KOPT-K1 (cell line): ENCODE measurements at regions not wholly inside any gene's neighbourhood (a gene's known extent, or its start where the extent isn't known, plus 50 kb on each side); places are given as distances from the start of the nearest gene placed in this dataset.

ENCODE experiments used
- H3K27ac ChIP-seq: fragments of 200-600 bp; sonication (generic); 2 replicates; pipeline ENCODE4 v1.5.1; 2016; ENCODE audit warnings: antibody characterized with exemption, mild to moderate bottlenecking, low read depth, low read length; ENCODE audit not compliant: poor library complexity, severe bottlenecking
- H3K36me3 ChIP-seq: fragments of 200-600 bp; sonication (generic); 2 replicates; pipeline ENCODE4 v1.5.1; 2017; ENCODE audit warnings: antibody characterized with exemption, mild to moderate bottlenecking, low read length, moderate library complexity; ENCODE audit not compliant: insufficient read depth
- H3K9me3 ChIP-seq: fragments of 200-600 bp; sonication (generic); 2 replicates; pipeline ENCODE4 v1.5.1; 2017; ENCODE audit warnings: antibody characterized with exemption, low read length, mild to moderate bottlenecking; ENCODE audit not compliant: insufficient read depth, poor library complexity, severe bottlenecking

DNA sequence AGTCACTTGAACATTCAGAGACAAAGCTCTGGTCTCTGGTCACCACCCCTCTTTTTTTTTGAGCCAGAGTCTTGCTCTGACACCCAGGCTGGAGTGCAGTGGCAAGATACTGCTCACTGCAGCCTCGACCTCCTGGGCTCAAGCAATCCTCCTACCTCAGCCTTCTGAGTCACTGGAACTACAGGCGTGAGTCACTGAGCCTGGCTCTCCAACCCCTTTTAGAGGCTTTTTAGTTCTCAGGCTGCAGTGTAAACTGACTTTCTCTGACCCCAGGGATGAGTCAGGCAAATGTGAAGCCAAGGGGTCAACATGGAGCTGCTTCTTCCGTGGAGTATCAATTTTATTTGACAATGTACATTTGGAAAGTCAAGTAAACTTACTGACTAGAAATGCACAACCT, 229.2 kb downstream of the PTTG2 start:
- Histone ChIP-seq H3K27ac (no peak overlapping the region), H3K9me3 (no peaks in the 10 kb centered on the region), H3K36me3 (no peaks in the 10 kb centered on the region)

DNA sequence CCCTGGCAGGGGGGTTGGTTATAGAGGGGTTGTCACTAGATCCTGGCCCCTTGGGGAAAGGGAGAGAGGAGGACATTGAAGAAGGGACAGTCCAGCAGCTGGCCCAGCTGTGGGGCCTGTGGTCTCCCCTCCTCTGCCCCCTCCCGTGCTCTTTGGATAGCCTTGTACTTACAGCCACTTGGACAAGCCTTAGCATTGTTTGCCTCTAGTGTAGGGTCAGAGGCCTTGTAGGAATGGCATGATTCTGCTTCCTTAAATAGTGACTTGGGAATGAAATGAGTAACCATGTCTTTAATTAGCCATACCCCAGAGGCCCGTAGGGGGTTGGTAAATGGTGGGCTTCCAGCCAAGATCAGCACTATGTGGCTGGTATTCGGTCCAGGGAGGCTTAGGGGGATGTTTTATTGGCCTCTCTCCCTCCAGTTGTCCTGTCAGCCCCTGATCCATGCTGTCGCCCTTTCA, 230.6 kb downstream of the PTTG2 start:
- Histone ChIP-seq H3K36me3 (no peaks in the 10 kb centered on the region), H3K9me3 (peaks cover 6% of the 10 kb centered on the region), H3K27ac (no peak overlapping the region)

DNA sequence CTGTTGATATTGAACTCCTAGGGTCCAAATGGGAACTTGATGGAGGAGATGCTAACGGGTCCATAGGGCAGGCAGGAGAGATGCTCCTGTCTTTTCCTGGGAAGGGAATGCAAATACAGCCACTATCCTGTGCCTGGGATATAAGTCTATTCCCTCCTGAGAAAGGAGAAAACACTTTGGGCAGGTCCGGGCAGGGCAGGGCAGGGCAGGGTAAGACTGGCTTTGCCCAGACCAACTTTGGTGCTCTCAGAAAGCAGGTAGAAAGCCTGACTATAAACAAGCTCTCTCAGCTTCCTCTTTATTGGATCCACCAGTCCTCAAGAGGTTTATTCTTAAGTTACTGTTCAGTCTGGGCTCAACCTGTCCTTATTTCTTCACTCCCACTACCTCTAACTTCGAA, 232.3 kb downstream of the PTTG2 start:
- Histone ChIP-seq H3K36me3 (no peaks in the 10 kb centered on the region), H3K9me3 (peaks cover 6% of the 10 kb centered on the region), H3K27ac (no peak overlapping the region)

DNA sequence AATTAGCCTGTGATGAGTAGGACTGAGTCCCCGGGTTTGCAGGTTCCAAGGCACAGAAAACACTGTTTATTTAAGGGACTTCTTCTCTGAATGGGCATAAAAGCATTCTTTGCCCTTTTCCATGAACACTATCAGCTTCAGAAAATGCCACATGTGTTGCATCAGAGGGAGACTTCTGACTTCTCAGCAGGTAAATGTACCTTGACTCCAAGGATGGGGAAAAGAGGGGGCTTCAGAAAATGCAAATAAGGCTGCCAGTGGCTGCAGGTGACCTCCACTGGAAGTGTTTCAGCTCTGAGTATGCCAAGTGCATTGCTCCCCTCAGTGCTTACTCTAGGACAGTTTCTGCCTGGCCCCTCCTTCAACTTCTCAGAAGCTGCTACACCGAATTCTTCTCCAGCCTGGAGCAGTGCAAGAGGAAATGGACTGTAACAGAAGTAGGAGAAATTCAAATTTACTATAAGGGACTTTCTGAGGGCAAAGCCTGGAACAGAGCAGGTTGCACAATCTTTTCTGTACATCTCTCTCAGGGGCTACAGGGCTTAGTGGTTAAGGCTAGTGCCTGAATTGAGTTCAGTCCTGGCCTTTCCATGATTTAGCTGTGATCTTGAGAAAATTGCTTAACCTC, 233.2 kb downstream of the PTTG2 start:
- Histone ChIP-seq H3K9me3 (peaks cover 6% of the 10 kb centered on the region), H3K36me3 (no peaks in the 10 kb centered on the region), H3K27ac (no peak overlapping the region)

DNA sequence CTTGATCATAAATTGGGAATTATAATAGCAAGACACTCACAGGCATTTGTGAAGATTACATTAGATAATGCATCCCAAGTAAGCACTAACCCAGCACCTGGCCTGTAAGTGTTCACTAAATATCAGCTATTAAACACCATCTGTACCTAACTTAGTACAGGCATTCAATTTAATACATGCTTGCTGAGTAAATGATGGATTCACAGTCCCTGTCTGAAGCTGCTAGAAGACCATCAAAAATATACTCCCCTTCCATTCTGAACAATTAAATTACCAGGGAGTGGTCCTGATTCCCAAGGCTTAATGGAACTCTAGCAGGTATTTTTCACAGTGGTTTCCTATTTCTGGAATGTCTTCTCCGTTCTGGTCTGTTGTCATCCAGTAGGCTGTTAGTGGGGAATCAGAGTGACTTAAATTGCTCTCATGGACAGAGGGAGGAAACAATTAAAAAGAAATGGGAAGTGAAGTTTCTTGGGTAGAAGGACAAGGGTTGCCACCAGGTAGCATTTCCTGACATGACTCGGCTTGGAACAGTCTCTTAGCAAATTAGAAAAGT, 233.9 kb downstream of the PTTG2 start:
- Histone ChIP-seq H3K36me3 (no peaks in the 10 kb centered on the region), H3K9me3 (peaks cover 6% of the 10 kb centered on the region), H3K27ac (no peak overlapping the region)

DNA sequence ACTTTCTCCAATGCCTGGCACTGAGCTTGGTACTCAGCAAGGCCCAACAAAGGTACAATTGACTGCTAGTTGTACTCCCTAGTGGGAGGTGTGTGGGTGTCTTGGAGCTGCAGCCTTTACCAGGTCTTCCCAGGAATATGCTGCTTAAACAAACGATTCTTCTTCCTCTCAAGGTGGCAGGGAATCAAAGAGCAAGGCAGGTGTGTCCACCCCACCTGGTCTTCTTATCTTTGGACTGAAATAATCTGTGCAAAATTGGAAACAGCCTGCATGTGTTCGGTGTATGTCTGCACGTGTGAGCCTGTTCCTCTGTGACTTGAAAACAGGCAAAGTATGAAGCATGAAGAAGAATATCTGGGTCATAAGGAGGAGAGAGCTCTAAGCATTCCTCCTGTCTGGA, 235.3 kb downstream of the PTTG2 start:
- H3K27ac ChIP-seq, result no peak overlapping the region
- H3K36me3 ChIP-seq, result no peaks in the 10 kb centered on the region
- H3K9me3 ChIP-seq, result peaks cover 6% of the 10 kb centered on the region

DNA sequence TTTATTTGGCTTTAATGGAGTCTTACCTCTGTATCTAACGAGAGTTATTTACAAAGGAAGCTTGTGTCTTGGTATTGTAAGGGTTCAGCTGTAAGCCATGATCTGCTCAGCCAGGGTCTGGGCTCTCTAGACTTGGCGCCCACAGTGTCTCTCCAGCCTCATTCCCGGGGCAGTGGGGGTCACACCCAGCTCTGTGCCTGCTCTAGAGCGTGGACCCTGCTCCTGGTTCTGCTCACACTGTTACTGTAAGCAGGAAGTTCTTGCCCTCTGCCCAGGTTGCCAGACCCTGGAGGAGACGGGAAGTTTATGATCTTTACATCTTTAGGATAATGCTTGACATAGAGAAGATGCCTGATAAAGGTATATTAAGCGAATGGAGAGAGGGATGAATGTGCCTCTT, 235.7 kb downstream of the PTTG2 start:
- Histone ChIP-seq H3K27ac (no peak overlapping the region), H3K36me3 (no peaks in the 10 kb centered on the region), H3K9me3 (peaks cover 6% of the 10 kb centered on the region)

DNA sequence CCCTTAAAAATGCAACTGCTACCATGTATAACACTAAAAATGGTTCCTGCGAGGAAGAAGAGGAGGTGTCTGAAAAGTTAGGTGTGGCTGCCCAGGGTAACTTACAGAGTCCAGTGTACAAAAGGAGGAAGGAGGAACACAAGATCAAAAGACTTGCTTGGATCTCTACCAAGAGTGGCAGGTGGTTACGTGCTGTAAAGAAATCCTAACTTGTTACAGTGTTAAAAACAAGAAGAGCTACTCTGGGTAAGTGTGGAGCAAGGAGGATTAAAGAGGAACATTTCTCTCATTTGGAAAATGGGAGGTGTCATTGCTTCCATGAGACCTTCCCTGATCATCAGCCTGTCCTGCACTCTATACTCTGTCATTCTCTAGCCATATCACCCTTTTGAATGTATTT, 242.0 kb downstream of the PTTG2 start:
- Histone ChIP-seq H3K36me3 (no peaks in the 10 kb centered on the region), H3K27ac (no peak overlapping the region), H3K9me3 (no peaks in the 10 kb centered on the region)

DNA sequence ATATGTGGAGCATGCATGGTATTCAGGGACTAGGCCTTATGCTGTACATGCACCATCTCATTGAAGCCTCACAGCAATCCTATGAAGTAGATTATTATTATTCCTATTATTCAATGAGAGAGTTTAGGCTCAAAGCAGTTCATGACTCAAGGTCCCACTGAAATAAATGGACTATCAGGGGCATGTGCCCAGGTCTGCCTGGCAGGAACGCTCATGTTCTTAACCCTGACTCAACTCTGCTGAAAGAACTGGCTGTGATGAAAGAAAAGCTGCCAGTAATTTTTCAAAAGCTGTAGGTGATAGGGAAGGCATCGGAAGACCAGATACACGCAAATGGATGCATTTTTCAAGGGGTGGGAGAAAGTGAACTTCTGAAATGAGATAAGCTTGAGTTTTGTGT, 243.4 kb downstream of the PTTG2 start:
- Histone ChIP-seq H3K36me3 (no peaks in the 10 kb centered on the region), H3K9me3 (no peaks in the 10 kb centered on the region), H3K27ac (no peak overlapping the region)

DNA sequence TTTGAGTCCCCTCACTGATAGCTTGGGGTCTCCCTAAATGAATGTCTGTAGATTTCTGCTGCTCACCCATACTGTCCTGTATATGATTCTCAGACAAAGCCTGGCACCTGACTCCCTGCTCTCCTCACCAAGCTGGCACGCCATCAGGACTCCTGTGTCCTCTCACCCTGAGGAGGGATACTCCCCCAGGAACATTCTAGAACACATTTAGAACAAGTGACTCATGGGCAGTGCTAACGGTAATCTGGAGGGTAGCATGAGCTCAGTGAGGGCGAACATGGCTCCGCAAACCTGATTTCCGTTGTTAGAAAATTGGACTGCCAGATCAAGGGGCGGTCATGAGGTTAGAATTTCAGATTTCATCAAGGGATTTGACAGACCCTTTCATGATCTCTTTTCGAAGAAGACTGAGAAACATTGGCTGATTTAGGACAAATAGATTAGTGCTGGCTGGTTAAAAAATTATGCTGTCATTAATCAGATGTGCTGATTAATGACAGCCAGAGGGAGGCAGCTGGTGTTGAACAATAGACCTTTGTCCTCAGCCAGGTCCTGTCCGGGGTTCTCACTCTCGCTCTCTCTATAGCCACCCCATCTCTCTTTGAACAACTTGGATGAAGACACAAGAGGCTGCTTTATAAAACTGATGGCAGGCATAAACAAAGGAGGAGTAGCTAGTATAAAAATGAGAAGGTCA, 244.3 kb downstream of the PTTG2 start:
- Histone ChIP-seq H3K9me3 (no peaks in the 10 kb centered on the region), H3K36me3 (no peaks in the 10 kb centered on the region), H3K27ac (no peak overlapping the region)

DNA sequence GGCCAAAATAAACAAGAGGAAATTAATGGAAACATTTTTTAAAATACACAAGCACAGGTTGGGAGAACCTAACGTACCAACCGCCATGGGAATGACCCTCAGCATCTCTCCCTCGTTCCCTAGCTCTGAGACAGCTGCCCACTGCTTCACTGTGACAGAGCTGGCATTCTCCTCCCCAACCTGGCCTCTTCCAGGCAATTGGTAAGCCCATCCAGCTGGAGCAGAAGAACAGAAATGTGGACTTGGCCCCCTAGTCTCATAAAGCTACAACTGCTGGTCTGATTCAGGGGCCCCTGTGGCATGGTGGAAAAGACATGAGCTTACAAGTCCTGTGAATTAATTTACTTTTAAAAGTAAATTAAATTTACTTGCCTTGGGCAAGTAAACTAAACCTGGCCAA, 245.1 kb downstream of the PTTG2 start:
- H3K9me3 ChIP-seq, result no peaks in the 10 kb centered on the region
- H3K36me3 ChIP-seq, result no peaks in the 10 kb centered on the region
- no peak overlapping the region for H3K27ac ChIP-seq

DNA sequence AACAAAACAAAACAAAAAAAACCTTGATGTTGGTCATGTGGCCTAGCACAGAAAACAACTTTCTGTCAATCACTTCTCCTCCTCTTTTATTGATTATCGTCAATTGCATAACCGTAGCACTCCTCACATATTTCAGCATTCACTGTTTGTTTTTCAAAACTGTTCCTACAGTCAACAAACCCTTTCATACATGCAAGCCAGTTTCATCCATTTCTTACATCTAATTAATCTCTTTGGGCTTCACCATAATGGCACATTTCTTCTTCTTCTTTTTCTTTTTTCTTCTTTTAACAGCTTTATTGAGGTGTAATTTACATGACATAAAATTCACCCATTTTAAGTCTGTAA, 246.9 kb downstream of the PTTG2 start:
- Histone ChIP-seq H3K27ac (no peak overlapping the region), H3K36me3 (no peaks in the 10 kb centered on the region), H3K9me3 (no peaks in the 10 kb centered on the region)

DNA sequence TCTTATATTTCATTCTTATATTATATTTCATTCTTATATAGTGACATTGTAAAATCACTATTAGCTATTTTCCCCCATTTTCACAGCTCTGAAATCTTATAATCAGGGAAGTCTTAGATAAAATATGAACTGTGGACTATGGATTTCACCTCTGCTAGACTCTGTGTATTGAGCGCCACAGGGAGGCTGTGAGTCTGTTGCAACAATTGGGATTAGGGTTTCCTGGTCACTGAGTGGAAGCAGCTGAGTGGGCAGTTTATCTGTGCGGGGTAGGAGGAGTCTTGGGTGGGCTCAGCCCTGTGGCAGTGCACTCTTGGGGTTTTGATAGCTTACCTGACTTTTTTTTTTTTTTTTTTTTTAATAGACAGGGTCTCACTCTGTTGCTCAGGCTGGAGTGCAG, 249.5 kb downstream of the PTTG2 start:
- Histone ChIP-seq H3K9me3 (no peaks in the 10 kb centered on the region), H3K36me3 (no peaks in the 10 kb centered on the region), H3K27ac (no peak overlapping the region)

DNA sequence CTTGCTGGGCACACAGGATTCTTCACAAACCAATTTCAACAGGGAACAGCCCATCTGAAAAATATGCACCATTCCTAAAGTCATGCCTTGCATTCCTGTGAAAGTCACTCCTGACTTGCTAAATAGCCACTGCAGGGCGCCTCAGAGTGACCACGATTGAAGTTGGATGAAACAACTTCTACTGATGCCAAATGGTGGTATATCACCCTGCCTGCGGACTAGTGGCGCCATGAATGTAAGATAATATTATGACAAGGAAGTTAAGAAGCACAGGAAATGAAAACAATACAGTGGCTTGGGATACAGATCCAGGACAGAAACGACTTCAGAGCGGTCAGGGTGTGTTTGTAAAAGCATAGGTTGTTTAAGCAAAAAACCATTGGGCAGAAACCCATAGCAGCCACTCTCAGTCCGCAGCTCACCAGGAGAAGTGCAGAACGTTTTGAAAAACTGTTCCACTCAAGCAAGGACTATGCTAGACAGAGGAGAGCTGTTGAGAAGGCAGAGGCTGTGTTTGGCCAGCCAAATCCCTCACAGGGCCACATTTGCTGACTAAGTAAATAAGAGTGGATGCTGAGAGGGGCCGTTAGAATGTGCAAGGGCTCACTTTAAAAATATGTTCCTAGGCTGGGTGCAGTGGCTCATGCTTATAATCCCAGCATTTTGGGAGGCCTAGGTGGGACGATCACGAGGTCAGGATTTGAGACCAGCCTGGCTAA, 250.4 kb downstream of the PTTG2 start:
- no peak overlapping the region for H3K27ac ChIP-seq
- H3K9me3 ChIP-seq, result no peaks in the 10 kb centered on the region
- no peaks in the 10 kb centered on the region for H3K36me3 ChIP-seq

DNA sequence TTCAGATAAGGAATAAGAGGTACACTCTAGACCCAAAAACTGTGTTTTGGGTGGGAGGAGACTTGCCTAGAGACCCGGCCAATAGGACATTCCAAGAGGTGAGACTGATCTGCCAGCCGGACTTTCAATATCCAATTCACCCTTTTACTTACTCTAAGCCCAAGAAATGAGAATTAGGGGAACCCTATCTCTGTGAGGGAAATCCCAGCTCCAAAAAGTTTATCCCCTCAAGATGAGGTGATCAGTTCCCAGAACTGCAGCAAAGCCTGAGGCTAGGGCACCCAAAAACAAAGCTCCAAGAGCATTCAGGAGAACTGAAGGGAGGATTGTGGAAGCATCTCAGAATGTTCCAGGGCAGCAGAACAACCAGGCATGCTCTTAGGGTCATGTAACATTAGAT, 251.7 kb downstream of the PTTG2 start:
- H3K36me3 ChIP-seq, result no peaks in the 10 kb centered on the region

More for the DNA sequence above, 251.7 kb downstream of the PTTG2 start:
- Histone ChIP-seq H3K27ac (no peak overlapping the region), H3K9me3 (no peaks in the 10 kb centered on the region)
